ENCODE measurements at regions not wholly inside any gene's neighbourhood (a gene's known extent, or its start where the extent isn't known, plus 50 kb on each side); places are given as distances from the start of the nearest gene placed in this dataset.

- TF ChIP-seq CTCF (IDR thresholded peaks at IDR 0.05; ENCODE audit: low read length) (no peak), EZH2 (optimal IDR thresholded peaks at IDR 0.05; ENCODE audit: low read depth, low read length) (no peak)
Observed at GRCh38 chr2:41907141-41907540, 140.7 kb upstream of the PKDCC start.

Data from MM.1S (cell line).